ENCODE measurements at regions not wholly inside any gene's neighbourhood (a gene's known extent, or its start where the extent isn't known, plus 50 kb on each side); places are given as distances from the start of the nearest gene placed in this dataset.

DNA sequence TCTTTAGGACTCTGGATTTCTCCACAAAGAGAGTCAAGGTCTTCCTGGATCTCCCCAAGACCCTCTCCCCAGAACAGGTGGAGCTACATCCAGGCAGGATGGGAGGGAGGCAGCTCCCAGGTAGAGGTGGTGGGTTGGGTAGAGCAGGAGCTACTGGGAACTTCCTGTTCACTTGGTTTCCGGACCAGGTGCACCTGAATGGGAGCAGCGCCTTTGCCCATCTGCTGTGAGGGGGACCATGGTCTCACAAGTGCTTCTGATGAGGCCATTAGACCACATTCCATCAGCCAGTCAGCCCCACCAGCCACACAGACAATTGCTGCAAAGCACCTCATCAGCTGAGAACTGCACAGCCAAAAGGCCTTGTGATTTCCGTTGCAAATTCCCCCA, 188.8 kb downstream of the MATN1 start:
- TF ChIP-seq MYC (IDR thresholded peaks at IDR 0.05; ENCODE audit: borderline replicate concordance, low read length) (no peak), KDM1A (IDR thresholded peaks at IDR 0.05; ENCODE audit: low read depth) (no peak), CHD4 (IDR thresholded peaks at IDR 0.05; ENCODE audit: borderline replicate concordance) (no peak), FOSB (CRISPR knock-in tag; IDR thresholded peaks at IDR 0.05) (no peak), HEYL (CRISPR knock-in tag; IDR thresholded peaks at IDR 0.05) (no peak), TP53 (CRISPR knock-in tag; IDR thresholded peaks at IDR 0.05) (no peak), PHF8 (IDR thresholded peaks at IDR 0.05; ENCODE audit: borderline replicate concordance, low read depth) (no peak), EP300 (IDR thresholded peaks at IDR 0.05) (no peak)
- TF ChIP-seq, protein P1, sequence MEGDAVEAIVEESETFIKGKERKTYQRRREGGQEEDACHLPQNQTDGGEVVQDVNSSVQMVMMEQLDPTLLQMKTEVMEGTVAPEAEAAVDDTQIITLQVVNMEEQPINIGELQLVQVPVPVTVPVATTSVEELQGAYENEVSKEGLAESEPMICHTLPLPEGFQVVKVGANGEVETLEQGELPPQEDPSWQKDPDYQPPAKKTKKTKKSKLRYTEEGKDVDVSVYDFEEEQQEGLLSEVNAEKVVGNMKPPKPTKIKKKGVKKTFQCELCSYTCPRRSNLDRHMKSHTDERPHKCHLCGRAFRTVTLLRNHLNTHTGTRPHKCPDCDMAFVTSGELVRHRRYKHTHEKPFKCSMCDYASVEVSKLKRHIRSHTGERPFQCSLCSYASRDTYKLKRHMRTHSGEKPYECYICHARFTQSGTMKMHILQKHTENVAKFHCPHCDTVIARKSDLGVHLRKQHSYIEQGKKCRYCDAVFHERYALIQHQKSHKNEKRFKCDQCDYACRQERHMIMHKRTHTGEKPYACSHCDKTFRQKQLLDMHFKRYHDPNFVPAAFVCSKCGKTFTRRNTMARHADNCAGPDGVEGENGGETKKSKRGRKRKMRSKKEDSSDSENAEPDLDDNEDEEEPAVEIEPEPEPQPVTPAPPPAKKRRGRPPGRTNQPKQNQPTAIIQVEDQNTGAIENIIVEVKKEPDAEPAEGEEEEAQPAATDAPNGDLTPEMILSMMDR (IDR thresholded peaks at IDR 0.05), result no peak
- TF ChIP-seq, protein P2, sequence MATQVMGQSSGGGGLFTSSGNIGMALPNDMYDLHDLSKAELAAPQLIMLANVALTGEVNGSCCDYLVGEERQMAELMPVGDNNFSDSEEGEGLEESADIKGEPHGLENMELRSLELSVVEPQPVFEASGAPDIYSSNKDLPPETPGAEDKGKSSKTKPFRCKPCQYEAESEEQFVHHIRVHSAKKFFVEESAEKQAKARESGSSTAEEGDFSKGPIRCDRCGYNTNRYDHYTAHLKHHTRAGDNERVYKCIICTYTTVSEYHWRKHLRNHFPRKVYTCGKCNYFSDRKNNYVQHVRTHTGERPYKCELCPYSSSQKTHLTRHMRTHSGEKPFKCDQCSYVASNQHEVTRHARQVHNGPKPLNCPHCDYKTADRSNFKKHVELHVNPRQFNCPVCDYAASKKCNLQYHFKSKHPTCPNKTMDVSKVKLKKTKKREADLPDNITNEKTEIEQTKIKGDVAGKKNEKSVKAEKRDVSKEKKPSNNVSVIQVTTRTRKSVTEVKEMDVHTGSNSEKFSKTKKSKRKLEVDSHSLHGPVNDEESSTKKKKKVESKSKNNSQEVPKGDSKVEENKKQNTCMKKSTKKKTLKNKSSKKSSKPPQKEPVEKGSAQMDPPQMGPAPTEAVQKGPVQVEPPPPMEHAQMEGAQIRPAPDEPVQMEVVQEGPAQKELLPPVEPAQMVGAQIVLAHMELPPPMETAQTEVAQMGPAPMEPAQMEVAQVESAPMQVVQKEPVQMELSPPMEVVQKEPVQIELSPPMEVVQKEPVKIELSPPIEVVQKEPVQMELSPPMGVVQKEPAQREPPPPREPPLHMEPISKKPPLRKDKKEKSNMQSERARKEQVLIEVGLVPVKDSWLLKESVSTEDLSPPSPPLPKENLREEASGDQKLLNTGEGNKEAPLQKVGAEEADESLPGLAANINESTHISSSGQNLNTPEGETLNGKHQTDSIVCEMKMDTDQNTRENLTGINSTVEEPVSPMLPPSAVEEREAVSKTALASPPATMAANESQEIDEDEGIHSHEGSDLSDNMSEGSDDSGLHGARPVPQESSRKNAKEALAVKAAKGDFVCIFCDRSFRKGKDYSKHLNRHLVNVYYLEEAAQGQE (IDR thresholded peaks at IDR 0.05), result no peak
- TF ChIP-seq, protein P3, sequence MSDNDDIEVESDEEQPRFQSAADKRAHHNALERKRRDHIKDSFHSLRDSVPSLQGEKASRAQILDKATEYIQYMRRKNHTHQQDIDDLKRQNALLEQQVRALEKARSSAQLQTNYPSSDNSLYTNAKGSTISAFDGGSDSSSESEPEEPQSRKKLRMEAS (IDR thresholded peaks at IDR 0.05), result no peak
